SU-DHL-6 (cell line): ENCODE measurements at regions not wholly inside any gene's neighbourhood (a gene's known extent, or its start where the extent isn't known, plus 50 kb on each side); places are given as distances from the start of the nearest gene placed in this dataset.

Source experiments
- H2AFZ ChIP-seq: fragments of 200-600 bp; sonication (generic); 2 replicates; pipeline ENCODE4 v1.6.1; 2014; ENCODE audit warnings: low read depth, mild to moderate bottlenecking, moderate library complexity, mixed read lengths, antibody characterized with exemption, low read length; ENCODE audit not compliant: severe bottlenecking
- H3F3A ChIP-seq: fragments of 200-600 bp; shearing (Covaris generic); 2 replicates; pipeline ENCODE4 v1.6.0; 2016; ENCODE audit warnings: antibody characterized with exemption, mild to moderate bottlenecking; ENCODE audit not compliant: insufficient read depth
- H3K27ac ChIP-seq: fragments of 200-600 bp; sonication (generic); 2 replicates; pipeline ENCODE4 v1.5.1; 2016; ENCODE audit warnings: low read depth, mild to moderate bottlenecking, low read length, moderate library complexity, mixed read lengths
- H3K27me3 ChIP-seq: fragments of 200-600 bp; sonication (generic), shearing (Covaris generic); 2 replicates; pipeline ENCODE4 v1.6.0; 2014; ENCODE audit warnings: mild to moderate bottlenecking, low read length
- H3K36me3 ChIP-seq: fragments of 200-600 bp; sonication (generic); 2 replicates; pipeline ENCODE4 v1.6.1; 2014; ENCODE audit warnings: mild to moderate bottlenecking, low read length, mixed read lengths
- H3K4me2 ChIP-seq: fragments of 300-600, 200-600 bp; shearing (Covaris generic), sonication (generic); 2 replicates; pipeline ENCODE4 v1.6.0; 2014; ENCODE audit warnings: low read length, low read depth, mild to moderate bottlenecking; ENCODE audit not compliant: poor library complexity, severe bottlenecking
- H3K4me3 ChIP-seq: fragments of 200-600 bp; sonication (generic); 2 replicates; pipeline ENCODE4 v1.5.1; 2014; ENCODE audit warnings: antibody characterized with exemption, low read length, mild to moderate bottlenecking, mixed read lengths; ENCODE audit not compliant: insufficient read depth, poor library complexity, severe bottlenecking
- H3K79me2 ChIP-seq: fragments of 200-600 bp; sonication (generic); 2 replicates; pipeline ENCODE4 v1.6.1; 2014; ENCODE audit warnings: mild to moderate bottlenecking, low read length, moderate library complexity; ENCODE audit not compliant: insufficient read depth
- H3K9ac ChIP-seq: fragments of 200-600 bp; sonication (generic); 2 replicates; pipeline ENCODE4 v1.7.0; 2014; ENCODE audit warnings: mild to moderate bottlenecking, low read length
- H3K9me2 ChIP-seq: fragments of 200-600 bp; sonication (generic); replicated peaks from 2 replicates; pipeline ENCODE4 v1.6.1; 2014; ENCODE audit warnings: low read length; ENCODE audit not compliant: insufficient read depth
- H3K9me3 ChIP-seq: fragments of 200-600 bp; sonication (generic); 2 replicates; pipeline ENCODE4 v1.6.1; 2014; ENCODE audit warnings: low read length, mixed read lengths; ENCODE audit not compliant: insufficient read depth
- H4K20me1 ChIP-seq: fragments of 200-600 bp; sonication (generic); 2 replicates; pipeline ENCODE4 v1.6.1; 2014; ENCODE audit warnings: low read depth, mild to moderate bottlenecking, antibody characterized with exemption, low read length, moderate library complexity, mixed read lengths
- EZH2phosphoT487 ChIP-seq: fragments of 200-600 bp; sonication (generic), shearing (Covaris generic); conservative IDR thresholded peaks from 2 replicates; pipeline ENCODE4 v1.6.1; 2018; ENCODE audit warnings: mild to moderate bottlenecking, antibody characterized with exemption, low read length, moderate library complexity, mixed read lengths
- TF ChIP-seq, protein P1 (sequence below): fragments of 200-600 bp; sonication (generic); IDR thresholded peaks from one replicate; pipeline ENCODE4 v1.5.1; 2017; ENCODE audit warnings: antibody characterized with exemption, mild to moderate bottlenecking, low read length, moderate library complexity; ENCODE audit not compliant: insufficient read depth, poor library complexity, severe bottlenecking

DNA sequence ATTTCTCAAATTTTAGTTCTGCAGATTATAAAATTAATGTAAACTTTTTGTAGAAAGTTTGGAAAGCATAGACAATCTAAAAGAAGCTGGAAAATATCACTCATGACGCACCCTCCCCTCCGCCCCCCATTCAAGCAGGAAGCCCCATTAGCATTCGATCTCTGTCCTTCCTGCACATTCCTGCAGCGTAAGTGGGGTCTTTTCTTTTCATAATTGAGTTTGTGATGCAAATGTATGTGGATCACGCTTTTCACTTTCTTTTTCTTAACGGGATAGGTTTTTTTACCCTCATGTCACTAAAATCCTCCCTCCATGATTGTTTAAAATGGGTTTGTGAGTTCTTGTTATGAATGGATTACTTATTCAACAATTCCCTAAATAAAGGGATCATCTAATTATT lies 181.7 kb upstream of the HDAC4 start:
- no peaks in the 10 kb centered on the region for H3F3A ChIP-seq
- H3K9ac ChIP-seq, result no peak overlapping the region
- H3K9me3 ChIP-seq, result peaks cover 5% of the 10 kb centered on the region; the same call in 1 of the 2 replicates
- no peak overlapping the region for H3K4me2 ChIP-seq
- H3K79me2 ChIP-seq, result no peaks in the 10 kb centered on the region
- H3K9me2 ChIP-seq, result no peaks in the 10 kb centered on the region
- no peak overlapping the region for H2AFZ ChIP-seq
- no peaks in the 10 kb centered on the region for H3K27me3 ChIP-seq
- no peak overlapping the region for H3K4me3 ChIP-seq
- no peak overlapping the region for H3K27ac ChIP-seq
- no peaks in the 10 kb centered on the region for H3K36me3 ChIP-seq
- no peaks in the 10 kb centered on the region for H4K20me1 ChIP-seq
- TF ChIP-seq EZH2phosphoT487, result no peak

DNA sequence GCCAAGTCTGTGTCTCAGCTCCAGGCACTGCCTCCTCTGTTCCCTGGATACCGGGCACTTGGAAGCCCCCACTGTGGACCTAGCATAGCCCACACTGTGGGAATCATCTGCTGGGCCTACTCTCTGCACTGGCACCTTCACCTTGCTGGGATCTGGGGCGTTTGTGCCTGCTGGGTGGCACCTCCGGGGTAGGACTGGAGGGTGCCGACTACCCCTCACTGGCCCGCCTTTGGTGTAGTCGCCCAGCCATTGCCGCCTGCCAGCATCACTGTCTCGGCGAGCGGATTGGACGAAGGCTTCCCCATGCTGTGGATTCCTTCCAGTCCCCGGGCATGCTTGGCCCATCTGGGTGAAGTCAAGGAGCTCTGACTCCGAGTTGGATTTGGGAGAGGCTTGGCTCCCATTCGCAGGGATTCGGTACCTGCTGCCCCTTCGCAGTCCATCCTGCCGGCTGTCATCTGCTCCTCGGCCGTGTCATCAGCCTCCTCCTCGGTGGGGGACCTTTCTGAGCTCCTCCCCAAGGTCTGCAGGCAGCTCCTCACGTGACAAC lies 180.6 kb upstream of the HDAC4 start:
- Histone ChIP-seq H3K9me2 (no peaks in the 10 kb centered on the region), H3K4me2 (no peak overlapping the region), H2AFZ (no peak overlapping the region), H3K27ac (no peak overlapping the region), H3K9ac (no peak overlapping the region), H3K79me2 (no peaks in the 10 kb centered on the region), H4K20me1 (no peaks in the 10 kb centered on the region), H3F3A (no peaks in the 10 kb centered on the region), H3K9me3 (peaks cover 5% of the 10 kb centered on the region; the same call in 1 of the 2 replicates), H3K4me3 (no peak overlapping the region), H3K36me3 (no peaks in the 10 kb centered on the region), H3K27me3 (no peaks in the 10 kb centered on the region; the same call in 1 of the 2 replicates)
- no peak for TF ChIP-seq EZH2phosphoT487
- TF ChIP-seq, protein P1, sequence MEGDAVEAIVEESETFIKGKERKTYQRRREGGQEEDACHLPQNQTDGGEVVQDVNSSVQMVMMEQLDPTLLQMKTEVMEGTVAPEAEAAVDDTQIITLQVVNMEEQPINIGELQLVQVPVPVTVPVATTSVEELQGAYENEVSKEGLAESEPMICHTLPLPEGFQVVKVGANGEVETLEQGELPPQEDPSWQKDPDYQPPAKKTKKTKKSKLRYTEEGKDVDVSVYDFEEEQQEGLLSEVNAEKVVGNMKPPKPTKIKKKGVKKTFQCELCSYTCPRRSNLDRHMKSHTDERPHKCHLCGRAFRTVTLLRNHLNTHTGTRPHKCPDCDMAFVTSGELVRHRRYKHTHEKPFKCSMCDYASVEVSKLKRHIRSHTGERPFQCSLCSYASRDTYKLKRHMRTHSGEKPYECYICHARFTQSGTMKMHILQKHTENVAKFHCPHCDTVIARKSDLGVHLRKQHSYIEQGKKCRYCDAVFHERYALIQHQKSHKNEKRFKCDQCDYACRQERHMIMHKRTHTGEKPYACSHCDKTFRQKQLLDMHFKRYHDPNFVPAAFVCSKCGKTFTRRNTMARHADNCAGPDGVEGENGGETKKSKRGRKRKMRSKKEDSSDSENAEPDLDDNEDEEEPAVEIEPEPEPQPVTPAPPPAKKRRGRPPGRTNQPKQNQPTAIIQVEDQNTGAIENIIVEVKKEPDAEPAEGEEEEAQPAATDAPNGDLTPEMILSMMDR, result no peak

DNA sequence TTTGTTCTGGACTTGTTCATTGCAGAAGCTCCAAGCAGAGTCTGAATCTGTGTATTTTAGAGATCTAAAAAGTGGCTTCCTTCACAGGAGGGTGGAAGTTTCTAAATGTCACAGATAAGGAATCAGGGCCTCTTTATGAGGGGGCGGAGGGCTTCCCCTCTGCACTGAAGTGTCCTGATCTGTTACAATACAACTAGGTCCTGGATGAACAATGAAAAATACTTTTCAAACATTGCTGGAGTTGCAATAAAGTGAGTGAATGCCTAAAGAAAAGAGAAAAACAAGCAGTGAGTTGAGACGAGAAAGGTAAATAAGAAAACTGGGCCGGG lies 179.3 kb upstream of the HDAC4 start:
- Histone ChIP-seq H3K4me2 (no peak overlapping the region), H4K20me1 (no peaks in the 10 kb centered on the region), H3K9ac (no peak overlapping the region), H3K27me3 (no peaks in the 10 kb centered on the region; the same call in 1 of the 2 replicates), H3K9me2 (no peaks in the 10 kb centered on the region), H3K79me2 (no peaks in the 10 kb centered on the region), H3K36me3 (no peaks in the 10 kb centered on the region), H2AFZ (no peak overlapping the region), H3K27ac (no peak overlapping the region), H3K9me3 (peaks cover 5% of the 10 kb centered on the region; the same call in 1 of the 2 replicates), H3K4me3 (no peak overlapping the region), H3F3A (no peaks in the 10 kb centered on the region)
- TF ChIP-seq EZH2phosphoT487, result no peak
- TF ChIP-seq, protein P1, result no peak

DNA sequence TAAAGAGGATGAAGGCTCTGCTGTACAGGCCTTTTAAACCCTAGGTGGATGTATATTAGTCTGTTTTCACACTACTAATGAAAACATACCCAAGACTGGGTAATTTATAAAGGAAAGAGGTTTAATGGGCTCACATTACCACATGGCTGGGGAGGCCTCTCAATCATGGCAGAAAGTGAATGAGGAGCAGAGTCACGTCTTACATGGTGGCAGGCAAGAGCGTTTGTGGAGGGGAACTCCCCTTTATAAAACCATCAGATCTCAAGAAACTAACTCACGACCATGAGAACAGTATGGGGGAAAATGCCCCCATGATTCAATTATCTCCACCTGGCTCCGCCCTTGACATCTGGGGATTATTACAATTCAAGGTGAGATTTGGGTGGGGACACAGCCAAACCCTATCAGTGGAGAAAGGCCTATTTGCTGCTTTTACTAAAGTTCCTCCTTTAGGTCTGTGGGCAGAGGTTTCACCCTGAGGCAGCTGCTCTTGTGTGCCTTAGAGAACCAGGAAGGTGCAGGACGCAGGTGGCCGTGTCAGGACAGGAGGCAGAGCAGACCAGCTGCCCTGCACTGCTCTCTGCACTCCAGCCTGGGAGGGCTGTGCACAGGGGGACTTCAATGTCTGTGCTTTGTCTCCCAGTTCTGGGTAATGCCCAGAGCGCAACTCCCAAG lies 178.8 kb upstream of the HDAC4 start:
- Histone ChIP-seq H3K4me2 (no peak overlapping the region), H3K4me3 (no peak overlapping the region), H4K20me1 (no peaks in the 10 kb centered on the region), H3K79me2 (no peaks in the 10 kb centered on the region), H3K9me3 (peaks cover 5% of the 10 kb centered on the region; the same call in 1 of the 2 replicates), H3K9ac (no peak overlapping the region), H2AFZ (no peak overlapping the region), H3K27ac (no peak overlapping the region), H3K36me3 (no peaks in the 10 kb centered on the region), H3F3A (no peaks in the 10 kb centered on the region), H3K27me3 (no peaks in the 10 kb centered on the region; the same call in 1 of the 2 replicates), H3K9me2 (no peaks in the 10 kb centered on the region)
- TF ChIP-seq EZH2phosphoT487, result no peak
- TF ChIP-seq, protein P1, result no peak
